Upper lobe of right lung (tissue), 1 donor: ENCODE measurements at regions not wholly inside any gene's neighbourhood (a gene's known extent, or its start where the extent isn't known, plus 50 kb on each side); places are given as distances from the start of the nearest gene placed in this dataset.

Experiments used
- ATAC-seq: fragments of 200-7000 bp; cut with Tn5 transposase; one replicate; pipeline ENCODE4 v1.9.1; 2020; ENCODE audit warnings: mild to moderate bottlenecking, moderate library complexity
- DNase-seq: peaks from one replicate; pipeline ENCODE4 v3.0.0-alpha.2; 2020
- H3K27ac ChIP-seq: fragments of 200-600 bp; one replicate; pipeline ENCODE4 v1.8.0; 2022
- H3K27me3 ChIP-seq: fragments of 200-600 bp; one replicate; pipeline ENCODE4 v1.8.0; 2022; ENCODE audit warnings: mild to moderate bottlenecking
- H3K36me3 ChIP-seq: fragments of 200-600 bp; one replicate; pipeline ENCODE4 v1.8.0; 2022
- H3K4me1 ChIP-seq: fragments of 200-600 bp; one replicate; pipeline ENCODE4 v1.8.0; 2022
- H3K4me3 ChIP-seq: fragments of 200-600 bp; one replicate; pipeline ENCODE4 v1.8.0; 2022; ENCODE audit warnings: mild to moderate bottlenecking
- H3K9me3 ChIP-seq: fragments of 200-600 bp; one replicate; pipeline ENCODE4 v1.8.0; 2022
- CTCF ChIP-seq: fragments of 200-600 bp; IDR thresholded peaks from one replicate; pipeline ENCODE4 v1.8.0; 2022; ENCODE audit warnings: antibody characterized with exemption
- intact Hi-C: fragments of 100-400 bp; cut with DNase I; formaldehyde crosslinking; loops from one replicate; pipeline ENCODE4 v1.11.0; 2022
- donor health status: DM: no; HTN: yes; CAD: no; lungs with severe emphysema.

- DNase-seq: no peak
- H3K9me3 ChIP-seq: no peaks in the 10 kb centered on the region
- TF ChIP-seq CTCF: no peak
- no peak for ATAC-seq
- intact Hi-C loops: no loop called here
- no peaks in the 10 kb centered on the region for H3K4me1 ChIP-seq
- no peak overlapping the region for H3K27ac ChIP-seq
- no peak overlapping the region for H3K4me3 ChIP-seq
- no peaks in the 10 kb centered on the region for H3K27me3 ChIP-seq
- no peaks in the 10 kb centered on the region for H3K36me3 ChIP-seq
These were observed 148.1 kb upstream of the GATB start for GRCh38 chr4:151908734-151909497.

GRCh38 chr4:151908201-151908600, 147.4 kb upstream of the GATB start:
- intact Hi-C loops: no loop called here
- DNase-seq (no peak), ATAC-seq (no peak)
- Histone ChIP-seq H3K27ac (no peak overlapping the region), H3K27me3 (no peaks in the 10 kb centered on the region), H3K36me3 (no peaks in the 10 kb centered on the region), H3K4me3 (no peak overlapping the region), H3K4me1 (no peaks in the 10 kb centered on the region), H3K9me3 (no peaks in the 10 kb centered on the region)
- no peak for TF ChIP-seq CTCF

GRCh38 chr4:151906438-151906837, 145.6 kb upstream of the GATB start:
- Histone ChIP-seq H3K27me3 (no peaks in the 10 kb centered on the region), H3K4me1 (no peaks in the 10 kb centered on the region), H3K4me3 (no peak overlapping the region), H3K9me3 (no peaks in the 10 kb centered on the region), H3K27ac (no peak overlapping the region), H3K36me3 (no peaks in the 10 kb centered on the region)
- no peak for TF ChIP-seq CTCF
- DNase-seq (no peak), ATAC-seq (no peak)
- intact Hi-C loops: no loop called here

- no peak overlapping the region for H3K4me3 ChIP-seq
- H3K36me3 ChIP-seq: no peaks in the 10 kb centered on the region
- ATAC-seq: no peak
- H3K27ac ChIP-seq: no peak overlapping the region
- H3K9me3 ChIP-seq: no peaks in the 10 kb centered on the region
- no peak for DNase-seq
- TF ChIP-seq CTCF: no peak
- intact Hi-C loops: no loop called here
- H3K27me3 ChIP-seq: no peaks in the 10 kb centered on the region
- no peaks in the 10 kb centered on the region for H3K4me1 ChIP-seq
These were observed 144.4 kb upstream of the GATB start for GRCh38 chr4:151905197-151905596.

- TF ChIP-seq CTCF: no peak
- Histone ChIP-seq H3K4me3 (no peak overlapping the region), H3K4me1 (no peaks in the 10 kb centered on the region), H3K27me3 (no peaks in the 10 kb centered on the region), H3K9me3 (no peaks in the 10 kb centered on the region), H3K36me3 (no peaks in the 10 kb centered on the region), H3K27ac (no peak overlapping the region)
- intact Hi-C loops: no loop called here
- ATAC-seq (no peak), DNase-seq (no peak)
These were observed 140.8 kb upstream of the GATB start for GRCh38 chr4:151901631-151902030.

GRCh38 chr4:151896880-151897279, 136.1 kb upstream of the GATB start:
- no peaks in the 10 kb centered on the region for H3K9me3 ChIP-seq

More at GRCh38 chr4:151896880-151897279, 136.1 kb upstream of the GATB start:
- no peak for DNase-seq
- no peak for ATAC-seq
- Histone ChIP-seq H3K27ac (no peak overlapping the region), H3K36me3 (no peaks in the 10 kb centered on the region), H3K27me3 (no peaks in the 10 kb centered on the region), H3K4me3 (no peak overlapping the region), H3K4me1 (no peaks in the 10 kb centered on the region)
- TF ChIP-seq CTCF: no peak
- intact Hi-C loops: no loop called here
